DOHH2 (cell line): ENCODE measurements at regions not wholly inside any gene's neighbourhood (a gene's known extent, or its start where the extent isn't known, plus 50 kb on each side); places are given as distances from the start of the nearest gene placed in this dataset.

Source experiments
- CTCF ChIP-seq: fragments of 200-600 bp; sonication (generic); IDR thresholded peaks from one replicate; pipeline ENCODE4 v1.5.1; 2014; ENCODE audit warnings: antibody characterized with exemption, mild to moderate bottlenecking, low read depth, low read length; ENCODE audit not compliant: poor library complexity, severe bottlenecking
- EZH2phosphoT487 ChIP-seq: fragments of 200-600 bp; sonication (generic); IDR thresholded peaks from 2 replicates; pipeline ENCODE4 v1.6.1; 2017; ENCODE audit warnings: borderline replicate concordance, mild to moderate bottlenecking, antibody characterized with exemption, low read length, moderate library complexity, mixed read lengths

GRCh38 chr11:71368966-71369365 is 79.2 kb downstream of the DHCR7 start:
- TF ChIP-seq CTCF (no peak), EZH2phosphoT487 (no peak)
